ENCODE measurements at regions not wholly inside any gene's neighbourhood (a gene's known extent, or its start where the extent isn't known, plus 50 kb on each side); places are given as distances from the start of the nearest gene placed in this dataset.

- DNase-seq (ENCODE audit: low spot score): no peak
Measured at GRCh38 chr4:96316776-96317175, 476.9 kb downstream of the PDHA2 start.

- no peak for DNase-seq (ENCODE audit: low spot score)
Measured at GRCh38 chr4:96317891-96318290, 478.0 kb downstream of the PDHA2 start.

- no peak for DNase-seq (ENCODE audit: low spot score)
Measured at GRCh38 chr4:96326846-96327245, 487.0 kb downstream of the PDHA2 start.

- no peak for DNase-seq (ENCODE audit: low spot score)
Measured at GRCh38 chr4:96342196-96342595, 502.3 kb downstream of the PDHA2 start.

GRCh38 chr4:96342790-96343455, 503.0 kb downstream of the PDHA2 start:
- no peak for DNase-seq (ENCODE audit: low spot score)

GRCh38 chr4:96343836-96344235, 503.9 kb downstream of the PDHA2 start:
- no peak for DNase-seq (ENCODE audit: low spot score)

- no peak for DNase-seq (ENCODE audit: low spot score)
Measured at GRCh38 chr4:96347582-96347981, 507.7 kb downstream of the PDHA2 start.

- no peak for DNase-seq (ENCODE audit: low spot score)
Measured at GRCh38 chr4:96352051-96352517, 512.2 kb downstream of the PDHA2 start.

- no peak for DNase-seq (ENCODE audit: low spot score)
Measured at GRCh38 chr4:96354036-96354712, 514.3 kb downstream of the PDHA2 start.

GRCh38 chr4:96355414-96355813, 515.5 kb downstream of the PDHA2 start:
- no peak for DNase-seq (ENCODE audit: low spot score)

- no peak for DNase-seq (ENCODE audit: low spot score)
Measured at GRCh38 chr4:96356591-96357370, 516.9 kb downstream of the PDHA2 start.

GRCh38 chr4:96366632-96367031, 526.7 kb downstream of the PDHA2 start:
- DNase-seq (ENCODE audit: low spot score): no peak

- DNase-seq (ENCODE audit: low spot score): no peak
Measured at GRCh38 chr4:96375367-96375766, 535.5 kb downstream of the PDHA2 start.

GRCh38 chr4:96379524-96379923, 539.6 kb downstream of the PDHA2 start:
- DNase-seq (ENCODE audit: low spot score): no peak

- DNase-seq (ENCODE audit: low spot score): no peak
Measured at GRCh38 chr4:96380106-96380505, 540.2 kb downstream of the PDHA2 start.

- DNase-seq (ENCODE audit: low spot score): no peak
Measured at GRCh38 chr4:96383349-96383748, 543.5 kb downstream of the PDHA2 start.

GRCh38 chr4:96389770-96390169, 549.9 kb downstream of the PDHA2 start:
- DNase-seq (ENCODE audit: low spot score): no peak

- no peak for DNase-seq (ENCODE audit: low spot score)
Measured at GRCh38 chr4:96390404-96390803, 550.5 kb downstream of the PDHA2 start.

GRCh38 chr4:96395747-96396146, 555.9 kb downstream of the PDHA2 start:
- DNase-seq (ENCODE audit: low spot score): no peak

- DNase-seq (ENCODE audit: low spot score): no peak
Measured at GRCh38 chr4:96406742-96407141, 566.8 kb downstream of the PDHA2 start.

- no peak for DNase-seq (ENCODE audit: low spot score)
Measured at GRCh38 chr4:96407225-96407624, 567.3 kb downstream of the PDHA2 start.

GRCh38 chr4:96407738-96408463, 568.0 kb downstream of the PDHA2 start:
- DNase-seq (ENCODE audit: low spot score): no peak
